ENCODE measurements at regions not wholly inside any gene's neighbourhood (a gene's known extent, or its start where the extent isn't known, plus 50 kb on each side); places are given as distances from the start of the nearest gene placed in this dataset.
"Not testable (repeated sequence)": the region's sequence is repeated elsewhere in the genome, so short reads cannot be mapped to it uniquely, and the experiment has no call there.

DNA sequence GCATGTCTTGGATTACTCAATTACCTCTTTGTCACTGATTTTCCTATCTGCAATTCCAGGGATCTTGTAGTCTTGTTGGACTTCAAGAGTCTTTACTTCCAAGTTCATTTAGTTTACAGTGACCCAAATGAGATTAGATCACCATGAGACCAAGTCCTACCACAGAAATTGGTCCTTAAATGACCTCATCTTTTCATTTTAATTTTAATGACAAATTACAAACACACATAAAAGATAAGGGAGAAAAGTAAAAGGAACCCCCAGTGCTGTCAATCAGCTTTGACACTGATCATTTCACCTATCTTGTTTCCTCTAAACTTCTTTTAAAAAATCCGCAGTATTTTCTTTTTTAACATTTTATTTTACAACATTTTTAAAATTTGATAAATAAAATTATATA is 54.9 kb upstream of the FYN start:
- no peak overlapping the region for H2BK12ac ChIP-seq (ENCODE audit: insufficient read length, low read depth, low read length)
- H3K27me3 ChIP-seq (ENCODE audit: insufficient read depth, low read length), result no peaks in the 10 kb centered on the region
- H2AK5ac ChIP-seq (ENCODE audit: insufficient read length, low read length), result no peak overlapping the region
- DNase-seq, result no peak
- no peak overlapping the region for H2BK120ac ChIP-seq (ENCODE audit: low read depth, low read length, poor library complexity, severe bottlenecking)
- no peaks in the 10 kb centered on the region for H3K9me3 ChIP-seq (ENCODE audit: control insufficient read depth, low read depth, low read length)
- H3K56ac ChIP-seq (ENCODE audit: insufficient read length, low read depth, low read length), result no peak overlapping the region
- H3T11ph ChIP-seq (ENCODE audit: low read length), result no peak overlapping the region
- no peaks in the 10 kb centered on the region for H3K79me2 ChIP-seq (ENCODE audit: insufficient read depth, low read length)
- no peak overlapping the region for H4K5ac ChIP-seq (ENCODE audit: insufficient read length, low read depth, low read length)
- no peaks in the 10 kb centered on the region for H3K79me1 ChIP-seq (ENCODE audit: insufficient read depth, low read depth, low read length, poor library complexity, severe bottlenecking)
- no peak overlapping the region for H2BK15ac ChIP-seq (ENCODE audit: low read depth, low read length)
- peaks cover 18 to 24% of the 10 kb centered on the region in 2 experiments for H3K4me1 Mint-ChIP-seq
- no peak overlapping the region for H3K4ac ChIP-seq (ENCODE audit: low read depth, low read length)
- H3K4me2 ChIP-seq (ENCODE audit: insufficient read depth, insufficient read length, low read length), result no peak overlapping the region
- peaks cover 11 to 13% of the 10 kb centered on the region in 2 experiments for H3K9me3 Mint-ChIP-seq
- H3K4me3 Mint-ChIP-seq, result no peak overlapping the region
- H4K8ac ChIP-seq (replicated peaks; ENCODE audit: insufficient read length, low read depth, low read length), result no peak overlapping the region
- no peak overlapping the region for H2BK20ac ChIP-seq (ENCODE audit: low read depth, low read length, poor library complexity, severe bottlenecking)
- no peaks in the 10 kb centered on the region for H3K23me2 ChIP-seq (ENCODE audit: insufficient read length, low read depth, low read length, poor library complexity, severe bottlenecking)
- H3K4me1 ChIP-seq (ENCODE audit: insufficient read depth, low read length), result peaks cover 4% of the 10 kb centered on the region; the same call in 1 of the 2 replicates
- no peak overlapping the region for H3K23ac ChIP-seq (ENCODE audit: insufficient read length, low read depth, low read length)
- H3K9ac ChIP-seq (ENCODE audit: extremely low read depth, insufficient read length, low read length), result no peak overlapping the region
- WGBS (ENCODE audit: extremely low coverage, insufficient read length, low lambda C conversion rate), result 100% methylated on average over 1 of the region's 1 CpG
- no peak overlapping the region for H3K14ac ChIP-seq (ENCODE audit: insufficient read depth, low read length)
- H2BK5ac ChIP-seq (ENCODE audit: insufficient read length, low read length), result no peak overlapping the region
- no peak overlapping the region for H3K27ac ChIP-seq (ENCODE audit: insufficient read length, low read depth, low read length)
- peaks cover 8% of the 10 kb centered on the region for H3K27me3 Mint-ChIP-seq (ENCODE audit: low read depth)
- no peak for TF ChIP-seq CTCF (conservative IDR thresholded peaks at IDR 0.05)
- H3K18ac ChIP-seq (ENCODE audit: insufficient read length, low read depth, low read length), result no peak overlapping the region
- H3K27ac Mint-ChIP-seq, result no peak overlapping the region
- H4K91ac ChIP-seq (ENCODE audit: insufficient read length, low read depth, low read length), result no peak overlapping the region
- H3K36me3 Mint-ChIP-seq (ENCODE audit: insufficient read depth in 1 of 3, low read depth in 3 of 3), result peaks cover 3 to 14% (median 11%) of the 10 kb centered on the region in 3 experiments; a peak in 4 of 7 replicates
- no peaks in the 10 kb centered on the region for H4K20me1 ChIP-seq (ENCODE audit: control insufficient read depth, insufficient read depth, insufficient read length)
- no peak overlapping the region for H2AFZ ChIP-seq (ENCODE audit: low read length)

- DNase-seq; H3K4ac ChIP-seq (ENCODE audit: low read depth, low read length); H2AK5ac ChIP-seq (ENCODE audit: insufficient read length, low read length); H3K4me1 ChIP-seq (ENCODE audit: insufficient read depth, low read length); H3K79me1 ChIP-seq (ENCODE audit: insufficient read depth, low read depth, low read length, poor library complexity, severe bottlenecking); H2AFZ ChIP-seq (ENCODE audit: low read length); H4K8ac ChIP-seq (replicated peaks; ENCODE audit: insufficient read length, low read depth, low read length); H3K9me3 ChIP-seq (ENCODE audit: control insufficient read depth, low read depth, low read length); H3K27me3 Mint-ChIP-seq (ENCODE audit: low read depth); H4K20me1 ChIP-seq (ENCODE audit: control insufficient read depth, insufficient read depth, insufficient read length); H2BK5ac ChIP-seq (ENCODE audit: insufficient read length, low read length); H3K23me2 ChIP-seq (ENCODE audit: insufficient read length, low read depth, low read length, poor library complexity, severe bottlenecking); H4K5ac ChIP-seq (ENCODE audit: insufficient read length, low read depth, low read length); H2BK20ac ChIP-seq (ENCODE audit: low read depth, low read length, poor library complexity, severe bottlenecking); H3T11ph ChIP-seq (ENCODE audit: low read length); H2BK15ac ChIP-seq (ENCODE audit: low read depth, low read length); H3K4me3 Mint-ChIP-seq; H3K79me2 ChIP-seq (ENCODE audit: insufficient read depth, low read length); H3K14ac ChIP-seq (ENCODE audit: insufficient read depth, low read length); H3K4me2 ChIP-seq (ENCODE audit: insufficient read depth, insufficient read length, low read length); H4K91ac ChIP-seq (ENCODE audit: insufficient read length, low read depth, low read length); H3K9ac ChIP-seq (ENCODE audit: extremely low read depth, insufficient read length, low read length); H3K27me3 ChIP-seq (ENCODE audit: insufficient read depth, low read length); H3K27ac ChIP-seq (ENCODE audit: insufficient read length, low read depth, low read length); H3K23ac ChIP-seq (ENCODE audit: insufficient read length, low read depth, low read length); H2BK12ac ChIP-seq (ENCODE audit: insufficient read length, low read depth, low read length); H2BK120ac ChIP-seq (ENCODE audit: low read depth, low read length, poor library complexity, severe bottlenecking); H3K56ac ChIP-seq (ENCODE audit: insufficient read length, low read depth, low read length); H3K18ac ChIP-seq (ENCODE audit: insufficient read length, low read depth, low read length); H3K27ac Mint-ChIP-seq: not testable (repeated sequence)
- peaks cover 3 to 14% (median 12%) of the 10 kb centered on the region in 3 experiments; a peak in 6 of 7 replicates for H3K36me3 Mint-ChIP-seq (ENCODE audit: insufficient read depth in 1 of 3, low read depth in 3 of 3)
- WGBS (ENCODE audit: extremely low coverage, insufficient read length, low lambda C conversion rate), result no CpG with 5 or more reads among the region's 5 CpGs
- peaks cover 13 to 14% of the 10 kb centered on the region in 2 experiments for H3K4me1 Mint-ChIP-seq
- H3K9me3 Mint-ChIP-seq, result peaks cover 11 to 15% of the 10 kb centered on the region in 2 experiments
Measured at GRCh38 chr6:111934611-111935010, 61.4 kb upstream of the FYN start.

Data from H9 (cell line).